H9 (cell line): ENCODE measurements at regions not wholly inside any gene's neighbourhood (a gene's known extent, or its start where the extent isn't known, plus 50 kb on each side); places are given as distances from the start of the nearest gene placed in this dataset.

ENCODE experiments used
- DNase-seq: peaks from one replicate; pipeline ENCODE4 v3.0.0-alpha.2; 2017
- H2AFZ ChIP-seq: one replicate; pipeline ENCODE4 v1.6.1; 2013; ENCODE audit warnings: mild to moderate bottlenecking, low read length, control low read depth, moderate library complexity
- H2AK5ac ChIP-seq: 2 replicates; pipeline ENCODE4 v1.6.1; 2013; ENCODE audit warnings: low read length, control low read depth, mixed read lengths; ENCODE audit not compliant: insufficient read length
- H2BK120ac ChIP-seq: one replicate; pipeline ENCODE4 v1.6.1; 2013; ENCODE audit warnings: low read depth, mild to moderate bottlenecking, low read length, control low read depth, inconsistent platforms; ENCODE audit not compliant: poor library complexity, severe bottlenecking
- H2BK12ac ChIP-seq: 2 replicates; pipeline ENCODE4 v1.6.1; 2013; ENCODE audit warnings: low read length, control low read depth, mixed read lengths, low read depth; ENCODE audit not compliant: insufficient read length
- H2BK15ac ChIP-seq: 2 replicates; pipeline ENCODE4 v1.6.1; 2013; ENCODE audit warnings: low read depth, low read length, control low read depth
- H2BK20ac ChIP-seq: one replicate; pipeline ENCODE4 v1.6.1; 2013; ENCODE audit warnings: low read depth, mild to moderate bottlenecking, low read length, control low read depth, inconsistent platforms; ENCODE audit not compliant: poor library complexity, severe bottlenecking
- H2BK5ac ChIP-seq: 2 replicates; pipeline ENCODE4 v1.6.1; 2013; ENCODE audit warnings: low read length, control low read depth, mixed read lengths; ENCODE audit not compliant: insufficient read length
- H3K14ac ChIP-seq: 2 replicates; pipeline ENCODE4 v1.6.1; 2013; ENCODE audit warnings: low read length, control low read depth; ENCODE audit not compliant: insufficient read depth
- H3K18ac ChIP-seq: 2 replicates; pipeline ENCODE4 v1.6.1; 2013; ENCODE audit warnings: low read depth, mild to moderate bottlenecking, mixed read lengths, low read length, control low read depth; ENCODE audit not compliant: insufficient read length
- H3K23ac ChIP-seq: 2 replicates; pipeline ENCODE4 v1.6.1; 2013; ENCODE audit warnings: low read length, control low read depth, mixed read lengths, low read depth; ENCODE audit not compliant: insufficient read length
- H3K23me2 ChIP-seq: 2 replicates; pipeline ENCODE4 v1.6.1; 2013; ENCODE audit warnings: low read depth, mild to moderate bottlenecking, mixed read lengths, low read length, control low read depth; ENCODE audit not compliant: insufficient read length, poor library complexity, severe bottlenecking
- H3K27ac ChIP-seq: 2 replicates; pipeline ENCODE4 v1.5.1; 2013; ENCODE audit warnings: low read length, control low read depth, mixed read lengths, low read depth; ENCODE audit not compliant: insufficient read length
- H3K27me3 ChIP-seq: 2 replicates; pipeline ENCODE4 v1.6.1; 2013; ENCODE audit warnings: low read length, control low read depth, inconsistent platforms; ENCODE audit not compliant: insufficient read depth
- H3K4ac ChIP-seq: 2 replicates; pipeline ENCODE4 v1.6.1; 2013; ENCODE audit warnings: low read depth, mild to moderate bottlenecking, control low read depth, inconsistent platforms, low read length, moderate library complexity
- H3K4me1 ChIP-seq: 2 replicates; pipeline ENCODE4 v1.6.1; 2013; ENCODE audit warnings: low read length, control low read depth, inconsistent platforms; ENCODE audit not compliant: insufficient read depth
- H3K4me2 ChIP-seq: 2 replicates; pipeline ENCODE4 v1.6.1; 2013; ENCODE audit warnings: low read length, control low read depth, mixed read lengths; ENCODE audit not compliant: insufficient read length, insufficient read depth
- H3K56ac ChIP-seq: 2 replicates; pipeline ENCODE4 v1.6.1; 2013; ENCODE audit warnings: low read depth, mild to moderate bottlenecking, mixed read lengths, low read length, control low read depth; ENCODE audit not compliant: insufficient read length
- H3K79me1 ChIP-seq: 2 replicates; pipeline ENCODE4 v1.6.1; 2013; ENCODE audit warnings: low read depth, mild to moderate bottlenecking, moderate library complexity, low read length, control low read depth, inconsistent platforms; ENCODE audit not compliant: insufficient read depth, poor library complexity, severe bottlenecking
- H3K79me2 ChIP-seq: 2 replicates; pipeline ENCODE4 v1.6.1; 2013; ENCODE audit warnings: low read length, control low read depth, inconsistent platforms; ENCODE audit not compliant: insufficient read depth
- H3K9ac ChIP-seq: 2 replicates; pipeline ENCODE4 v1.6.1; 2013; ENCODE audit warnings: low read length, control low read depth, mixed read lengths; ENCODE audit not compliant: insufficient read length; ENCODE audit errors: extremely low read depth
- H3K9me3 ChIP-seq: one replicate; pipeline ENCODE4 v1.6.1; 2013; ENCODE audit warnings: low read depth, low read length, inconsistent platforms; ENCODE audit not compliant: control insufficient read depth
- H3T11ph ChIP-seq: one replicate; pipeline ENCODE4 v1.6.1; 2013; ENCODE audit warnings: mild to moderate bottlenecking, low read length, control low read depth, inconsistent platforms
- H4K20me1 ChIP-seq: one replicate; pipeline ENCODE4 v1.6.1; 2013; ENCODE audit not compliant: control insufficient read depth, insufficient read length, insufficient read depth
- H4K5ac ChIP-seq: 2 replicates; pipeline ENCODE4 v1.6.1; 2013; ENCODE audit warnings: low read depth, mild to moderate bottlenecking, mixed read lengths, low read length, control low read depth; ENCODE audit not compliant: insufficient read length
- H4K8ac ChIP-seq: replicated peaks from 2 replicates; pipeline ENCODE4 v1.6.1; 2013; ENCODE audit warnings: low read length, control low read depth, mixed read lengths, low read depth; ENCODE audit not compliant: insufficient read length
- H4K91ac ChIP-seq: 2 replicates; pipeline ENCODE4 v1.6.1; 2013; ENCODE audit warnings: low read depth, mild to moderate bottlenecking, moderate library complexity, mixed read lengths, low read length, control low read depth; ENCODE audit not compliant: insufficient read length
- H3K27ac Mint-ChIP-seq, 3 experiments: 2 replicates in 2 of 3; 3 replicates in 1 of 3; pipeline ENCODE4 v1.8.0; 2020 to 2021; ENCODE audit warnings: mixed read lengths in 3 of 3, mild to moderate bottlenecking in 1 of 3, moderate library complexity in 1 of 3
- H3K27me3 Mint-ChIP-seq: 2 replicates; pipeline ENCODE4 v1.8.0; 2021; ENCODE audit warnings: low read depth, mild to moderate bottlenecking, moderate library complexity, mixed read lengths
- H3K36me3 Mint-ChIP-seq, 3 experiments: 2 replicates in 2 of 3; 3 replicates in 1 of 3; pipeline ENCODE4 v1.8.0; 2020 to 2021; ENCODE audit warnings: low read depth in 3 of 3, mixed read lengths in 3 of 3; ENCODE audit not compliant: insufficient read depth in 1 of 3
- H3K4me1 Mint-ChIP-seq, 2 experiments: 2 replicates each; pipeline ENCODE4 v1.8.0; 2020; ENCODE audit warnings: mixed read lengths in 2 of 2
- H3K4me3 Mint-ChIP-seq, 2 experiments: 2 replicates in 1 of 2; 3 replicates in 1 of 2; pipeline ENCODE4 v1.8.0; 2020 to 2021; ENCODE audit warnings: mild to moderate bottlenecking in 2 of 2, mixed read lengths in 2 of 2, moderate library complexity in 1 of 2
- H3K9me3 Mint-ChIP-seq, 2 experiments: 2 replicates in 1 of 2; 3 replicates in 1 of 2; pipeline ENCODE4 v1.8.0; 2020; ENCODE audit warnings: mild to moderate bottlenecking in 2 of 2, mixed read lengths in 2 of 2, moderate library complexity in 1 of 2
- WGBS: extraction: QIAGEN DNeasy Blood & Tissue Kit; methylation state at CpG from one replicate; pipeline ENCODE4 v1.1.7; 2013; ENCODE audit warnings: missing lambda C conversion rate, low lambda C conversion rate, mixed read lengths; ENCODE audit not compliant: insufficient read length; ENCODE audit errors: extremely low coverage; 5-methylcytosine and 5-hydroxymethylcytosine counted together
- TF ChIP-seq, protein P1 (sequence below): fragments of 200-600 bp; sonication (generic); conservative IDR thresholded peaks from 3 replicates; pipeline ENCODE4 v1.8.0; 2021; ENCODE audit warnings: antibody characterized with exemption, mild to moderate bottlenecking

- no peaks in the 10 kb centered on the region for H3K79me1 ChIP-seq
- no peak overlapping the region for H2BK120ac ChIP-seq
- no peak for DNase-seq
- no peak overlapping the region for H3K4ac ChIP-seq
- H3K27me3 ChIP-seq, result no peaks in the 10 kb centered on the region
- H3T11ph ChIP-seq, result no peak overlapping the region
- no peaks in the 10 kb centered on the region for H4K20me1 ChIP-seq
- H3K23me2 ChIP-seq, result no peaks in the 10 kb centered on the region
- H3K56ac ChIP-seq, result no peak overlapping the region
- TF ChIP-seq, protein P1, sequence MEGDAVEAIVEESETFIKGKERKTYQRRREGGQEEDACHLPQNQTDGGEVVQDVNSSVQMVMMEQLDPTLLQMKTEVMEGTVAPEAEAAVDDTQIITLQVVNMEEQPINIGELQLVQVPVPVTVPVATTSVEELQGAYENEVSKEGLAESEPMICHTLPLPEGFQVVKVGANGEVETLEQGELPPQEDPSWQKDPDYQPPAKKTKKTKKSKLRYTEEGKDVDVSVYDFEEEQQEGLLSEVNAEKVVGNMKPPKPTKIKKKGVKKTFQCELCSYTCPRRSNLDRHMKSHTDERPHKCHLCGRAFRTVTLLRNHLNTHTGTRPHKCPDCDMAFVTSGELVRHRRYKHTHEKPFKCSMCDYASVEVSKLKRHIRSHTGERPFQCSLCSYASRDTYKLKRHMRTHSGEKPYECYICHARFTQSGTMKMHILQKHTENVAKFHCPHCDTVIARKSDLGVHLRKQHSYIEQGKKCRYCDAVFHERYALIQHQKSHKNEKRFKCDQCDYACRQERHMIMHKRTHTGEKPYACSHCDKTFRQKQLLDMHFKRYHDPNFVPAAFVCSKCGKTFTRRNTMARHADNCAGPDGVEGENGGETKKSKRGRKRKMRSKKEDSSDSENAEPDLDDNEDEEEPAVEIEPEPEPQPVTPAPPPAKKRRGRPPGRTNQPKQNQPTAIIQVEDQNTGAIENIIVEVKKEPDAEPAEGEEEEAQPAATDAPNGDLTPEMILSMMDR, result no peak
- no peak overlapping the region for H4K91ac ChIP-seq
- no peaks in the 10 kb centered on the region for H3K4me1 ChIP-seq
- H2AK5ac ChIP-seq, result no peak overlapping the region
- no peak overlapping the region for H4K8ac ChIP-seq
- no peak overlapping the region for H3K18ac ChIP-seq
- H2BK15ac ChIP-seq, result no peak overlapping the region
- no peak overlapping the region for H2AFZ ChIP-seq
- no peak overlapping the region for H3K14ac ChIP-seq
- H3K23ac ChIP-seq, result no peak overlapping the region
- Mint-ChIP-seq H3K9me3 (no peaks in the 10 kb centered on the region; a peak in 1 of 5 replicates), H3K27me3 (no peaks in the 10 kb centered on the region; the same call in 1 of the 2 replicates), H3K27ac (no peak overlapping the region), H3K4me1 (peaks cover 6 to 10% of the 10 kb centered on the region in 2 experiments), H3K4me3 (no peak overlapping the region), H3K36me3 (no peaks in the 10 kb centered on the region)
- H3K79me2 ChIP-seq, result no peaks in the 10 kb centered on the region
- no peak overlapping the region for H4K5ac ChIP-seq
- H3K9me3 ChIP-seq, result no peaks in the 10 kb centered on the region
- H2BK12ac ChIP-seq, result no peak overlapping the region
- no peak overlapping the region for H2BK5ac ChIP-seq
- H2BK20ac ChIP-seq, result no peak overlapping the region
- no peak overlapping the region for H3K27ac ChIP-seq
- no peak overlapping the region for H3K9ac ChIP-seq
- no CpG with 5 or more reads among the region's 5 CpGs for WGBS
- H3K4me2 ChIP-seq, result no peak overlapping the region
Observed at GRCh38 chr3:132255041-132255745, 62.0 kb upstream of the ACP3 start.
